SIG-M5 (cell line): ENCODE measurements at regions not wholly inside any gene's neighbourhood (a gene's known extent, or its start where the extent isn't known, plus 50 kb on each side); places are given as distances from the start of the nearest gene placed in this dataset.

Experiments used
- DNase-seq: peaks from one replicate; lab custom pipeline; 2025; lab: John Stamatoyannopoulos, UW

DNA sequence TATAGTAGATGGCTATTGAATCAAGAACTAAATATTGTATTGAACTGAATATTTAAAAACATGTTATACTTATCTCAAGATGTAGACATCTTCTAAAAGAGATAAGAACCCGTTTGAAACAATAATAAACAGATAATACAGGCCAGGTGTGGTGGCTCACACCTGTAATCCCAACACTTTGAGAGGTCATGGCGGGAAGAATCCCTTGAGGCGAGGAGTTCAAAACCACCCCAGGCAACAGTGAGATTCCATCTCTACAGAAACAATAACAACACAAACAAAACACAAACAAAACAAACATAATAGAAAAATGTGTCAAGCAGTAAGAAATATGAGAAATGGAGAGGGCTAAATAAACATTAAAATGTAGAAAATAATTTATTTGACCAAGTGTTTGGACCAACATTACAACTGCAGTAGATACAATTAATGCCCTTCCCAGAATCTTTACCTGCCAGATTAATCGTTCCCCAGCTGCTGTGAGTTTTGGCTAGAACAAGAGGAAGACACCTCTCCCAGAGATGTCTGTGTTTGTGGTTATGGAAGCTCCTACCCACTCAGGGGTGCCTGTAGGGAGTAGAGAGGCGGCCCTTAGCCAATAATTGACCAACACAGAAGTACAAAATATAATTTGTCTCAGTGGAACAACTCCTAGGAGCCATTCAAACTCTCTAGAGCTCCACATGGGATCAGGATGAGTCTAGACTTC, 111.9 kb upstream of the AGTR1 start:
- DNase-seq, result no peak

DNA sequence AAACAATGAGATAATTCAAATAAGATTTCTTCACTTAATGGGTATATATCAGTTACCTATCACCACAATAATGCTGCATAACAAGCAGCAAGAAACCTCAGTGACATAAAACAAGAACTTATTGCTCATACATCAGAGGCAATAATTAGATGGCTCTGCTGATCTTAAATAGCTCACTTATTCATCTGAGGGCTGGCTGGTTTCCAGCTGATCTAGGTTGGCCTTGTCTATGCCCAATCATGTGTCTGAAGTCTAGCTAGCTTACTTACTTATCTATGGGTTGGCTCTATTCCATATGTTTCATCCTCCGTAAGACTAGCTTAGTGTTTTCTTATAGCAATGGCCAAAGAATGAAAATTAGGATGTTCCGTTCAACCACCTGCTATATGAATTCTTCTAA, 109.4 kb upstream of the AGTR1 start:
- DNase-seq, result no peak

DNA sequence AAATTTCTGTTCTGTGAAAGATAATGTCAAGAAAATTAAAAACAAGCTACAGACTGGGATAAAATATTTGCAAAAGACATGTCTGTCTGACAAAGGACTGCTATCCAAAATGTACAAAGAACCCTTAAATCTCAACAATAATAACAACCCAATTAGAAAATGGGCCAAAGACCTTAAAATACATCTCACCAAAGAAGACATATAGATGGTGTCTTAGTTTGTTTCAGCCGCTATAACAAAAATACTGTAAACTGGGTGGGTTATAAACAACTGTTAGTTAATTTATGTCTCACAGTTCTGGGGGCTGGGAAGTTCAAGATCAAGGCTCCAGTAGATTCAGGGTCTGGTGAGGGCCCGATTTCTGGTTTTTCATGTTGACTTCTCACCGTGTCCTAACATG, 106.2 kb upstream of the AGTR1 start:
- no peak for DNase-seq

DNA sequence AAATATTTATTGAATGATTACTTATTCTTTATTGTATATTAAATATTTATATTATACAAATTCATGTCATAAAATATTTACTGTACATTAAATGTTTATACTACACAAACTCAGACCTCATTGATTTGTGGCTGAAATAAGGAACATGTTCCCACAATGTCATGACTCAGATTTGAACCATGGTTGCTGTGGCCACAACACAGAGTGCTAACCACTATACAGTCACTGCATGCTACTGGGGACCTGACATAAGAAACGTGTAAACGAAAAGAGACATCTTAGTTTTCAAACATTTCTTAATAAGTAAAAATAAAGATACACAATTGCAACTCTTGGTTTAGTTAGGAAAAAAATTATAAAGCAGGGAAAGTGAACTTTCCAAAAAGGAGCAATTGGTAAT, 99.1 kb upstream of the AGTR1 start:
- DNase-seq, result no peak

DNA sequence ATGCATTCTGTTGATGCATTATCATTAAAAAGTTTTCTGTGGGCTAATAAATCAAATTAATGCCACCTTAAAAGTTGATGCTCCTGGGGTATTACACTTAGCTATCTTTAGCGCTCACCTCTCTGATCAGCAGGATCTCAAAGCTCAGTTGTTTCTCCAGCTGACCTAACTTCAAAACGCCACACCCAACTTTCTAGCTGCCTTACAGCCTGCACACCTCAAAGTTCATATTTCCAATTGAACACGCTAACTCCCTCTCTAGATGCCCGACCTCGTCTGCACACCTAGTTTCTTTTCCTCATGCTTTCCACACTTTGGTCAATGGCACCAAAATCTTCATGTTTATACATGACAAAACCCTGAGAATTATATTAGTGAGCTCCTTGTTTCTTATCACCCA, 98.2 kb upstream of the AGTR1 start:
- DNase-seq, result no peak

DNA sequence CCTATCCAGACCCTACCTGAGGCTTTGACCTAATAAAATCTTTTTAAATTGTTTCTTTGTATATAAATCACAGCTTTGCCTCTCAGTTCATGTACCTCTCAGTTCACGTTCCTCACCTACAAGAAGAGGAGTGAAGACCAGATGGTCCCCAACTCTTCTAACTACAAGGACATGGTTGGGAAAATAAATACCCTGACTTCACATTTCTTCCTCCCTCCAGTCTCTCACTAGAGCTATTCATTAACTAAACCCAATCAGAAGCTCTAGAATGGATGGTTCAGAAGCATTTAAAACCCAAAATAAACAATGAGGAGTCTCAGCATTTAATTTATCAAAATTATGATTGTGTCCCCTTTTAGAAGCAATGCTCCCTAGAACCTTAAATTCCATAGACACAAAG, 97.3 kb upstream of the AGTR1 start:
- no peak for DNase-seq

DNA sequence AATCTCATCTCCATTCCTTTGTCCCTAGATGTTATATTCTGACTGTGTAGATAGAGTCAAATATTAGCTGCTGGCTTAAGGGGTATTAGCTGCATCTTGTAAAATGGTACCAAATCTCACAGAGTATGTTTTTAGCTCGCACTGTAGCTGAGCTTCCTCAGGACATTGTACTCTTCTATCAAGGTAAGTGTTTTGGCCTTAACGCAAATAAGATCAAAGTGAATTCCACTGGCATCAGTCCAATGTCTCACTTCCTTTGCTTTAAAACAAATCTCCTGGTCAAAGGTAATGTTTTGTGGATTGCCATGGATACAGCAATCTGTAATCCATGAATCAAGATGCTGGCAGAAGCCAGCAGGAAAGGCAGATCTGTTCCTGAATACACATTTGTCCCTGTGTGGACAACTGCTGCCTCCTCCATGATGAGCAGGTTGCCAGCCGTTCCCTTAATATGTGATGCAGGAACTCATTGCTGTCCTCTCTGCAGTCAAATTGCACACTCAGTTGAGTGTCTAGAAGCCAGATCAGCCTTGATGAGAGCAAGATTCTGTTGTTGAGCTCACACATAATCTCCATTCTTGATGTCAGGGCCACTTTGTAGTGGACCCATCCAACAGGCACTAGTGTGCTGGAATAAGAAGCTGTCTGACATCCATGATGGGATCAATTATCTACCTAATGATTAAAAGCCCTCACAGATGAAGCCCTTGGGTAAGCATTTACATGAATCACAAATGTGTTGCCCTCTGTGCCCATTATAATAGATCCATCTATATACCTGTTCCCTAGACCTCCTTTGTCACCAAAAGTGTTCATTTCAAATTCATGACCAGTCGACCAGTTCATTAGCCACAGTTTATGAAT, 96.6 kb upstream of the AGTR1 start:
- DNase-seq, result no peak

DNA sequence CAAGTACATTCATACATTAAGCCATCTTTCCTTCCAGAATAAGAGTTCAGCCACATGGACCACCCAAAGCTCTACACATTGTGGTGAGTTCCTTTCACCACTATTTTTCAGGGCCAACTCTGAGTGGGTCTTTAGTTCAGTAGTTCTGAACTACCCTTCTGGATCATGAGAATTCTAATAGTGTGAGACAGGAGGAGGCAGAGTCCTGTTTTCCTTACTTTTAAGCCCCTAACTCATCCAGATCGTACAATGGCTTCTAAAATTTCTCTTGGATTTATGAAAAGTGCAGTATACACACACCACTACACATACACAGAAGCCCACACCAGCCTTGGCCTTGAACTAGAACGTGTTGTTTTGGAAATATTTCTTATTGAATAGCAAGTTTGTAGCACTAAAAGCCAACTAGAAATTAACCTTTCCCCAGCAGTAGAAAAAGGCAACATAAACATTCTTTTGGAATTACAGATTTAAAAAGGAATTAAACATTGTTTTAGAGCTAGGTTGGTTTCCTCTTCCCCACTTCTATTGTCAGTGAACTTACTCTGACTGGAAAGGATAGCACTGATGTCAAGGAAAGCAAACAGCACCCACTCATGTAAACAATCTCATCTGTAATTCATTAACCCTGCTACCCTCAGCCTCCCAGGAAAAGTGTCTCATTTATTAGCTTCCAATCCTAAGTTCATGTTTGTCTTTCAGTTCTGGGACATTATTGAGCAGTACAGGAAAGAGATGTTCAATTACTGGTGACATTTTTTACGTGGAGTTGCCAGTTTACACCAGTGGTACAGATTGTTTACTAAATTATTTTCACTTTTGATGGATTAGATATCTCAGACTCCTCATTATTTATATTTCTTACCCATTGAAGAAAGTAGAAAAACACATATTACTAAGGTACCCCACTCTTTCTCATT, 95.7 kb upstream of the AGTR1 start:
- DNase-seq, result no peak

DNA sequence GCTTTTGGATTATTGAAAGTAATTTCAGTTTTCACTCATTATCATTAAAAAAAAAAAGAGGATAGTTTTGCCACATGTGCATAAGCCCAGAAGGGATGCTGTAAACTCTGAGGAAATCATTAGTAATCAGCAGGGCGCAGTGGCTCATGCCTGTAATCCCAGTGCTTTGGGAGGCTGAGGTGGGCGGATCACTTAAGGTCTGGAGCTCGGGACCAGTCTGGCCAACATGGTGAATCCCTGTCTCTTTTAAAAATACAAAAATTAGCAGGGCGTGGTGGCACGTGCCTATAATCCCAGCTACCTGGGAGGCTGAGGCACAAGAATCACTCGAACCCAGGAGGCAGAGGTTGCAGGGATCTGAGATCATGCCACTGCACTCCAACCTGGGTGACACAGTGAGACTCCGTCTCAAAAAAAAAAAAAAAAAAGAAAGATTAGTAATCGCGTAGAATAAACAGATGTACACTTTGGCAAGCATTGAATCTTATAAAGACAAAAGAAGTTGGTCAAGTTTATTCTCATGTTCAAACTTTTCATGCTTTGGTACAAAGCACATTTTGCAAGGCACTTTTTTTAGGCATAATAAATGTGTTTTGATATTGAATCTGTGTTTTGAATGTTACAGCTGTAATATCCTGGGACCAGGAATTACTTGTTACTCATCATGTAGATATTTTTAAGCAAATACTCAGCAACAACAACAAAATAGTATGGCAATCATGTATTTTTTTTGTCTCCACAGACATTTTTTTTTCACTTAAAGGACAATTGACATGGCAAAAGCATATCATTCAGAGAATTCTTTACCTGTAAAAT, 93.2 kb upstream of the AGTR1 start:
- no peak for DNase-seq

DNA sequence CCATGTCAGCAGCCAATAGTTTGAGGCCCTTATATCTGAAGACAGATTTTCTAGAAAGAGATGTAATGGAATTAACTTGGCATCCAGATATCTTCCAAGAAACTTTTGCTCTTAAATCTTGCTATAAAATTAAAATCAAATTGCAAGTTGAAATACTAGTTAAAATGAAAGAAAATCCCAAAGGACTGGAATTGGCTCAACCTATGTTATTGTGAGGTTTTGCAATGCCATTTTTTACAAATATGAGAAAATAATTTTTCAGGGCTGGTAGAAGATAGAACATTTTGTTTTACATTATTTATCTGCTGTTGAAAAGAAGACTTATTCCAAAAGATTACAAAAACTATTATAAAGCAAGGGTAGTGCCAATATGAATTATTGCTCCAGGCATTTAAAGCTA, 92.2 kb upstream of the AGTR1 start:
- no peak for DNase-seq

DNA sequence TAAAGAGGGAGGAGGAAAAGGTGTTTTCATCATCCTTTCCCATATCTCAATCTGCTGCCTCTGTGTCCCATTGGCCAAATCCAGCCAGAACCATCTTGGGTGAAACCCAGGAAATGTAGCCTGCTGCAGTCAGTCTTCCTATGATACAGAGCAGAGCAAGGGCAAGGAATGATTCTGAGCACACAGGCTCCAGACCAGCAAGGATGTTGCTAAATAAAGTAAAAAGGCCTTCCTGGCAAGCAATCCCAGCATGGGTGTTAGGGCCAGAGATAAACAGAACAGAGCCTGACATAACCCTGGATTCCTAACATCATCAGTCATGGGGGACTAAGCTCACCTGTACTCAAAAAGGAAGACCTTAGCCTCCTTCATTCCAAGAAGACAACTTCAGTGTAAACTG, 90.7 kb upstream of the AGTR1 start:
- no peak for DNase-seq

DNA sequence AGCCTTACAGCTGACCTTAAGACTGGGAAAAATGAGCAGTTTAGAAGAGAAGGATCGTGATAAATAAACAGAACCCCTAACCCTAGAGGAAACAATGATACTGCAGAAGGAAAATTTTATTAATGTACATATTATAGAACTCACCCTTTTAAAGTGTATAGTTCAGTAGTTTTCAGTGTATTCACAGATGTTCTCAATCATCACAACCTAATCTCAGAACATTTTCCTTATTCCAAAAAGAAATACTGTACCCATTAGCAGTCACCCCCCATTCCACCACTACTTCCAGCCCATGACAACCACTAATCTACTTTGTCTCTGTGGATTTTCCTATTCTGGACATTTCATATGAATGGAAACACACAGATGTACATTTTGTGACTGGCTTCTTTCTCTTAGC, 90.2 kb upstream of the AGTR1 start:
- DNase-seq, result no peak

DNA sequence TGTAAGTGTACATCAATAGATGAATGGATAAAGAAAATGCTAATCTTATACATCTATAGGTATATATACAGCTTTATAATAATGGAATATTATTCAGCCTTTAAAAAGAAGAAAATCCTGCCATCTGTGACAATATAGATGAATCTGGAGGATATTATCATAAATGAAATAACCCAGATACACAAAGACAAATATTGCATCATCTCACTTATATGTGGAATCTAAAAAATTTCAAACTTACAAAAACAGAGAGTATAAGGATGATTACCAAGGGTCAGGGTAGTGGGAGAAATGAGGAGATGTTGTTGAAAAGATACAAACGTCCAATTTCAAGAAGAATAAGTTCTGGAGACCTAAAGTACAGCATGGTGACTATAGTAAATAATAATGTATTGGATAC, 85.4 kb upstream of the AGTR1 start:
- no peak for DNase-seq

DNA sequence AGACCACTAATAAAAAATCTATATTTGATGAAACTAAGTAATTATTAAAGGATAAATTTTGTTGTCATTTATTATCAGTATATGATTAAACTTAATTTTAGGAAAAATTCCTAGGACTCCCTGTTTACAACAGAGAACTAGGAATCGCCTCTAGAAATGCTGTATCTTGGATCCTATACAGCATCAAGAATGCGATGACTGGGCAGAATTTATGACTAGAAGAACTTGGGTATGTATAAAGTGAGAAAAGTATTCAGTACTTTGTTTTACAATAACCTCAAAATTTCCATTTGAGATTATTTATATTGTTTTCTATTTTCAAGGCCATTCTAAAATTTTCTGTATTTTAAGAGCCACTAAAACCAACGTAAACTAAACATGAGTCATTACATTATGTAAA, 82.3 kb upstream of the AGTR1 start:
- DNase-seq, result no peak

DNA sequence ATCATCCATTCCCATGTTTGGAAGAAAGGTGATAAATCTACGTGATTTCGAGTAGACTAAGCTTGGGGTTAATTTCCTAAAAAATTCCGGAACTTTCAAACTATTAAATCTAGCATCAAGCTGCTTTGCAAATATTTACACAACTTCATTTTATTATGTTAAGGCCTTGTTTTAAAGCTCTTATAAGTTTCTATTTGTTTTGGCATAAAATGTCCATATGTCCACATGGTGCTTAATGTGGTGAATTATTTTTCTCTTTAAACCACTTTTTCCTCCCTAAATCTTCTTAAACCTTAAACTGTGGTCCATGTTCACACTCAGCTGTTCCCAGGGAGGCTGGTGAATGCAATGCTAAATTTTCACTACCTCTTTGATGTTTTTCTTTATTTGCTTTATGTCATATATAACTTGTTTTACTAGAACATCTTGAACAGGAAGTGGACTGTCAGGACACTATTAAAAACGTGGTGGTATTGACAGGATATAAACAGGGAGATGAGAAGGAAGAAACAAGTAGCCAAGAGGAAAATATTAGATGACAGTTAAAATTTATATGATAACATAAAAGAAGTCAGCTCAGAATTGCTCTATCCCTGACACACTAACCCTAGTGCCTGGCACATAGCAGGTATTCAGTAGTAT, 72.5 kb upstream of the AGTR1 start:
- DNase-seq, result no peak

DNA sequence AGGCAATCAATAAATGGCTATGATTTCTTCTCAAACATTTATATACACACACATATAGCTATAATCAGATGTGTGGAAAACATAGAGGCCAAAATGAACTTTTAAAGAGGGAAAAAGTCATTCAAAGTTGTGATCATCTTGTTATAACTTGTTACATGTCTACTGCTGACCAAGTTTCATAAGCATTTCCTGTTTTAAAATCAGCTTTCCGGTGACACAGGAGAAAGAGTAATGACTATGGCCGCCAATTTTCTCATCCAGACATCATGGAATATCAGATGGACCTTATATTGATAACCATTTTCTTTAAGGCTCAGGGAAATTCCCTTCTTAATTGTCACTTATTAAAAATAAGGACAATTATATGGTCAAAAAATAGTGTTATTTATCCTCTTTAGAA, 71.7 kb upstream of the AGTR1 start:
- DNase-seq, result no peak

DNA sequence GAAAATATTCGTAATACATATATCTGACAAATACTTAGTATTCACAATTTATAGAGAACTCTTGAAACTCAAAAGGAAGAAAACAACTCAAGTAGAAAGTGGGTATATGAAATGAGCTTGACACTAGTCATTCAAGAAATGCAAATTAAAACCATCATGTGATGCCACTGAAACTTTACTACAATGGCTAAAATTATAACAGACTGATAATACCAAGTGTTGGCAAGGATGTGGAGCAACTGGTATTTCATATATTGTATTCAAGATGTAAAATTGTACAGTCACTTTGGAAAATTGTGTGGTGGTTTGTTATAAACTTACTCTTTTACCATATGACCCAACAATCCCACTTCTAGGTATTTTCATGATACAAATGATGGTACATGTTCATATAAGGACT, 68.7 kb upstream of the AGTR1 start:
- DNase-seq, result no peak

DNA sequence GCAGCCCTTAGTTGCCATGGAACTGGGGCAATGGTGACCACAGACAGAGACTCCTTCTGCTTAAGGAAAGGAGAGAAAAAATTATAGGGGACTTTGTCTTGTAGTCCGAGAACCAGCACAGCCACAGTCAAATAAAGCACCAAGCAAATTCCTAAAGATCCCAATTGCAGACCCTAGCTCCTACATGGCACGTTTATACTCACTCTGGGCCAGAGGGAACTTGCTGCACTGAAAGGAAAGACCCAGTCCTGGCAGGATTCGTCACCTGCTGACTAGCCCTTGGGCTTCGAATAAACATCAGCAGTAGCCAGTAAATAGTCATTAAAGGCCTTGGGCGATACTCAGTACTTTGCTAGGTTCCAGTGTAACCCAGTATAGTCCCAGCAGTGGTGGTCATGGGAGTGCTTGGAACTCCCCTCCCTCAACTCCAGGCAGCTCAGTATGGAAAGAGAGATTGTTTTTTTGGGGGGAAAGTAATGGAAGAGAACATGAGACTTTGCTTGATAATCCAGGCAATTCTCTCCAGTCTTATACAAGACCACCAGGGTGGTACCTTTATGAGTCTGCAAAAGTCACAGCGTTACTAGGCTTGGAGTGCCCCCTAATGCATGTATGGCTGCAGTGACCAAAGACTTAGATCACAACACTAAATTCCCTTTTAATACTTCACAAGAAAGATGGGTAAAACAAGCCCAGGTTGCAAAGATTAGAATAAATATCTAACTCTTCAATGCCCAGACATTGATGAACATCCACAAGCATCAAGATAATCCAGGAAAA, 66.4 kb upstream of the AGTR1 start:
- DNase-seq, result no peak

DNA sequence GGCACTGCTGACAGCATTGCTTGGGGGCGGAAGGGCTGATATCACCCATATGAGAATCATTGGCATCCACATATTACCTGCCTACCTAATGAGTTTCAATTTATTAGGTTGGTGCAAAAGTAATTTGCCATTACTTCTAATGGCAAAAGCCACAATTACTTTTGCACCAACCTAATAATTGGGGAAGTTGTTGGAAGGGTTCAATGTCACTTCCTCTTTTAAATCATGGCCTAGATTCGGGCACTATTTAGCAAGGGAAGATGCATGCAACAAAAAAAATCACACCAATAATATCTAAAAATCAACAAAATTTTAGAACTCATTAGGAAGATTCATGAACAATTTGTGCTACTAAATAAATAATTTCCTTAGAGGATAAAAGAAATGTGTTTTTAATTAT, 56.0 kb upstream of the AGTR1 start:
- DNase-seq, result no peak

DNA sequence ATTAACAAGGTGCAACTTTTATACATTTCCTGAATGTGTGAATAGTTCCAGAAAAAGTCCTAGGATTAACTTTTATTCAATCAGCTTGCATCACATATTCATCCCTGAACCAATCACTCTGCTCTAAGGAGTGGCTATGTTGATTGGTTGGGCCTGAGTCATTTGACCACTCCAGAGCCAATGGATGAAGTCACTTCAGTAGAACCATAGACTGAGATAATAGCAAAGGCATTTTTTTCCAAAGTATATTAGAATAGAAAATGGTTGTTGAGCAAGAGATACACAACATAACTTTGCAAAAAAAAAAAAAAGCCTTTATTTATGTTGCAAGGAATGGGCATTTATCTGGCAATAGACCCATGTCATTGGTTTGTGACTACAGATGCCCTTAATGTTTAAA, 55.5 kb upstream of the AGTR1 start:
- DNase-seq, result no peak

DNA sequence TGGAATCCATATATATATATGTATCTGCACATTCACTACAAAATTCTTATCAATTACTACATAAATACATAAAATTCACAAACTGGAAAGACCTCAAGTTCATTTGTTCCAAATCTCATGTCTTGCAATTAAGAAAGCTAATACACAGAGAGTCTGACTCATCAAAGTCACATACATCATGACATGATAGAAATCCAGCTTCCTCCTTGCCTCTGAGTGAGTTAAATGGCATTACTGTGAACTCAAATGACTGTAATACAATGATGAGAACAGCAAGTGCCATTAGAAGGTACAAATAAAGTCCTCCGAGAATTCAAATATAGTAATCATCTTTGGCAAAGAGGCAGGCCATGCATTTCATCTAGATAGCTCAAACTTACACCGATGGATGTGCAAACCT, 55.1 kb upstream of the AGTR1 start:
- DNase-seq, result no peak
